NCI-H460 (cell line): ENCODE measurements at regions not wholly inside any gene's neighbourhood (a gene's known extent, or its start where the extent isn't known, plus 50 kb on each side); places are given as distances from the start of the nearest gene placed in this dataset.

Experiments used
- DNase-seq: peaks from one replicate; pipeline ENCODE4 v3.0.0-alpha.2; 2016; ENCODE audit warnings: low read depth; ENCODE audit errors: extremely low read depth

DNA sequence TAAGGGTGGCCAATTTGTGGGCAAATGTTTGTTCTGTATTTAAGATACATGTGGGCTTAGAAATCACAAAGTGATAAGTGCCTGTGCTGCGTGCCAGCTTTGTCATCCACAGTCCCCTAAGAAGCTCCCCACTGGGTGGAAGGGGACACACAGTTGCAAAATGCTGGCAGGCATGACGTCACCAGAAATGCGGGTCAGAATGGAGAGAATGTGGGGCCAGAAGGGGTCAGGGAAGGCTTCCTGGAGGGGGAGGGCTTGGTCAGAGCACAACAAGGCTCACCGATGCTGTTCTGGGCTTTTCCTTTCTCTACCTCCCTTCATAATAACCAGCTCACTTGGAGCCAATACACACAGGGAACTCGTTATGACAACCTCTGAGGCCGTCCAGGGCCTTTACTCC is 207.3 kb downstream of the URI1 start:
- DNase-seq, result no peak

DNA sequence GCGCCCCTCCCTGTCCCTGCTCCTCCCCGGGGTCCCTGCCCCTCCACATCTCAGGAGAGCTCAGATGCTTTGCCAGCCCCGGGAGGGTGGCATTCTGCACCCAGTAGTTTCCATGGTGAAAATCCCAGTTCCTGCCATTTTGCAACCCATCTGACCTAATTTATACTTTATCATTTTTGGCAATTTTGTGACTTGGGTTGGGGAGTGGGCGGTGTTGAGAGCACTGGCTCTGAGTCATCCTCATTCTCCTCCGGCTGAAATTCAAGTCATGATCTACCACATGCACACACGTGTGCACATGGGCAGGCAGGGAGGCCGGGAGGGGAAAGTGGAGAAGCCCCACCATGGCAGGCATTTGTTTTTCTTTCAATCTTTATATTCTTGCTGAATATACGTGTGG is 208.6 kb downstream of the URI1 start:
- no peak for DNase-seq

DNA sequence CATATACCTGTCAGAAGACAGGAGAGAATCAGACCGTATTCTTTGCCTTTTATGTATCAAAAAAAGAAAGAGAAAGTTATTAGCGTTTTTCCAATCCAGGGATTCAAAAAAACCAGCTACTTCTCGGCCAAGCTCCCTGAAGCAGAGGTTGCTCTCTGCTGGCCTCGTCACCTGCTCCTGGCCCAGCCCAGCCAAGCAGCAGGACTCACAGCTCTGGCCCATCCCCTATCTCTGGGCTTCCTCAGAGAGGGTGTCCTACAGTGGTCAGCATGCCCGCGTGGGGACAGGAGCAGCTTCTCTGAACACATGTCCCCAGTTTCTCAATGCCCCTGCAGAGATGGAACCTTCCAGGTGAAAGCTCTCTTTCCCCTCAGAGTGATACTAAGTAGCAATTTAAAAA is 209.0 kb downstream of the URI1 start:
- DNase-seq, result no peak

DNA sequence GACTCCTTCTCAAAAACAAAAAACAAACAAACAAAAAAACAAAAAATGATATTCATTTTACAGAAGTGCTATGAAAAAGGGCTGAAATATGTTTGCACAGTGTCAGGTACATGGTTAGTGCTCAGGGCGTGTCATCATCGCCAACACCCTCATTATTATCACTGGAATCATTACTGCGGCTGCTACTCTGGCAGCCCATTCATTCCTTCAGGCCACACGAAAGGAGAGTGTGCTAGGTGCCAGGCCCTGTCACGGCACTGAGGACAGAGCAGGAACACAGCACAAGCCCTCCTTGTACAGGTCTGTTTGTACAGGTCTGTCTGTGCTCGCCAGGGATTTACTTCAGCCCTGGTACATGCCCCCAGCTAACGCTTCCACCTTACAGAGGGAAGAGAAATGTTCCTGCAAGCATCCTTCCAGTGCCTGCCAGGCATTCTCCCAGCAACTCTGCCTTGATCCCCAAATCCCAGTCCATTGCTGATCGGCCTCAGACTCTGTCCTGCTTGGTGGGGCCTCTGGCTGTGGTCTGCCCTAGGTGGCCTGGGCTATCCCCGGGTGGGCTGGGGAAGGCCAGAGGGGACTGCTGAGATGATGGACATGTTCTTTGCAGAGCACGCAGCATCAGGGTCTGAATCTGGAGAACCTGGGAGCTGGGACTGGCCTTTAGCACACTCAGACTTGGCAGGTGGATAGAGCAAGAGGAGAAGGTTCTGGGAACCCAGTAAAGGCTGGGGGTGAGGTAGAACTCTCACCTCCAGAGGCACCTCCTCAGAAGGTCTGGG is 210.7 kb downstream of the URI1 start:
- no peak for DNase-seq

DNA sequence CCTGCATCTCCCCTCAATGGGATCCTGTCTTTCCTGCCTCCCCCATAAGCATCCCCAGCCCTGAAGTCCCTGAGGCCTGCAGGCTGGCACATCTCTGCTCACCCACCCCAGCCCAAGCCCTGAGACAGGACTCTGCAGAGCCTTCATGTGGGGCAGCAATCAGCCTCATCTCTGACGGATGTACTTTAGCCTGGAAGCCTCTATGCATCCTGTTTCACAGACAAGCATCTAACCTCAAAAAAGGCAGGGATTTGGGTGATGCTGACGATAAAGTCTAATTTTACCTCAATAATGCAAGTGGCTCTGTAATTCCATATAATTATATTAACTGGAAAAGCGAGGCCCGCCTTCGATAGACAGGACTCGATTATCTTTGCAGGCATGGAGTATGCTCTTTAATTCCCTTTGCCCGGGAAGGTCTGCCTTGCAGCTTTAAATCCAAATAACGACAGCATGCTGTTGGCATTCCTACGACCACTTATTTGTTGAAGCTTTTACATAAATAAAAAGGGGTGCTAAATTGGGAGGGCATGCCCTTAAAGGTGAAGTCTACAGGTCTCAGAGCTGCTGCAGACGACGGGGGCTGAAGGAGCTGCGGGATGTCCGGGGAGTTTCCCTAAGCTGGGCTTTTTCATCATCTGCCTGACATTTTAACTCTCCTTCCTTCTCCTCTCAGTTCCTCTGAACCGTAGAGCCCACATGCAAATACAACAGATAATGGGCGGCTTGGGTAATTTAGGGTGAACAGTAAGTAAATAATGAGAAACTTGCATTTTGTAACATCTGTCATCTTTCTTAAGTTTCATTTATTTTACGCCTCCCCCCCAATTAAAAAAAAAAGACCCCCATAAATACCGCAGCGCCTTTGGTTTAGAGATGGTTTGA is 211.5 kb downstream of the URI1 start:
- DNase-seq, result no peak

- no peak for DNase-seq
These were observed 212.4 kb downstream of the URI1 start for GRCh38 chr19:30154410-30154809.

DNA sequence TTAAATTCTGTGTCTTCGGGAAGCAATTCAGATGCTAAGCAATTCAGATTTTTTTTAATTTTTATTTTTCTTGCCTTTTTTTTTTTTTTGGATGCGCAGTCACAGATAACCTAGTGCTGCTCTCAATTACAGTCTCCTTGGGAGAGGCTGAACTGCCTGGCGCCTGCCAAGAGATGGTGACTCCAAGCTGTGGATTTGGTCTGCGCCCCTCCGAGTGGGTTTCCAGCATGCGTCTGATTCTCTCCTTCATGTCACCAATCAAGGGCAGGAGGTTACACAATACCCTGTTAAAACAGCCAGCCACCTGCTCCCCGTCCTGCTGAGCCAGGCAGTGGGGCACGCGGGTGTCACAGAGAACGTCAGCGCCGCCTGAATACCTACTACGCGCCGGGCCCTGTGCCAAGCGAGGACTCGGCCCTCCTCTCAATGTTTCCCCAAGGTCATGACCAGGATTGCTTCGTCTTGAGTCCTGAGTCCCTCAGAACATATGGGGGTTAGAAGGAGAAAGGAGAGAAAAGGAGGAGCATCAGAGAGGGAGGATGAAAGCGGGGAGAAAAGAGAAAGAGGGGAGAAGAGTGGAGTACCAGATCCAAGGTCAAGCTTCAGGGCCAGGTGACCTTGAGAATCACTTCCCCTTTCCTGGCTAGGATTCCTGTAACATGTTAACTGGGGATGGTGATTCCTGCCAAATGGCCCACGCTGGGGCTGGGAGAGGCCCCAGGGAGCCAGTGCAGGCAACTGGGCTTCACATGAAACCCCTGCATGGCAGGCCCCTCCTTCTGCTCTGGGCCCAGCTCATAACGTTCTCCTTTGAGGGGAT is 213.6 kb downstream of the URI1 start:
- no peak for DNase-seq

DNA sequence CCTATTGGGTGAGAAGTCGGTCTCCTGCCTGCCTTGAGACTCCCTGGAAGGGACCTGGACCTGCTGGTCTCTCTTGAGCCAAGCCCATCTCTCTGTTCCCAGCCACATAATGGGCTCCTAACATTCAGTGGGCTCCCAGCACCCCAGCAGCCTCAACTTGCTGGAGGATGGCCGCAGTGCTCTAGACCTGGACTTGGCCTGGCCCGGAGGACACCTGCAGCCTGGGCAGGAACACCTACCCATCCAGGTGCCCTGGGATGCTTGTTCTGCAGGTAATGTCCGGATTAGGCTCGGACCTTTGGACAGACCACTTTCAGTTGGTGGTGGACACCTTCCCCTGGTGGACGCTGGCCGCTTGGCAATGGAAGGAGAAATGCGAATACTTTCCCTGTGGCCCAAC is 214.6 kb downstream of the URI1 start:
- DNase-seq, result no peak

- no peak for DNase-seq
These were observed 213.9 kb upstream of the ZNF536 start for GRCh38 chr19:30158067-30158892.

GRCh38 chr19:30158893-30159245 is 213.3 kb upstream of the ZNF536 start:
- no peak for DNase-seq

GRCh38 chr19:30159636-30160035 is 212.5 kb upstream of the ZNF536 start:
- DNase-seq, result no peak

DNA sequence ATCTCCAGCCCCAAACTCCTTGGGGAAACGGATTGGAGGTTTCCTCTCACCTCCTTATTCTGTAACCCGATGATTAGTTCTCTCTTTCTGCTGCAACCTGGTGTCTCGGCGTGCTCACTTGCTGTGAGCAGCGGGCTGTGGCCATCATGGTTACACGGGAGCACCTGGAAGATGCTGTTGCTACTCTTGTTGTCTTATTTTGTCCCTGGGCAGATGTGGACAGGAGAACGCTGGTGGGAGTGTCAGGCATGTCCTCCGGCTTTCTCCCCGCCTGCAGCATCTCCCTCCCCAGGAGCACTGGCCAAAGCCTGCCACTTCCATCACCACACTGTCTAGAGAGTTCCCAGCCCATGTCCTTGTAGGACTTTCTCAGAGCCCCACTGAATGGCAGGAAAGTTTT is 211.8 kb upstream of the ZNF536 start:
- no peak for DNase-seq

- DNase-seq, result no peak
These were observed 211.0 kb upstream of the ZNF536 start for GRCh38 chr19:30161021-30161655.

DNA sequence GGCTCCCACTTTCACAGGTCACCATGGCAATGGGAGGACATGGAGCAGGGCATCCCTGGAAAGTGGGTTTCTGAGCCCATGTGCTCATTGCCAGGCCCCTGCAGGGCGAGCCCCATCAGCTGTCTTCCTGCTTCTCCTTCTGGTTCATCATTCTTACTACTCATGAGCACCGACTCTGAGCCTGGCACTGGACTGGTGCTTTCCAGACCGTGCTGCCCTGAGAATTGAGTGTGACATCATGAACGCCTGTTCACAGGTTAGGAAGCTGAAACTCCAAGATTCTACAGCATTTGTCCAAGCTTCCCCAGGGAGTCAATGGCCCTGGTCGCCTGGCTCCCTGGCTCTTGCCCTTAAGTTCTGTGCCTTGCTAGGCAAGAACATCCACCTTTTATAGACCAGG is 210.4 kb upstream of the ZNF536 start:
- DNase-seq, result no peak

DNA sequence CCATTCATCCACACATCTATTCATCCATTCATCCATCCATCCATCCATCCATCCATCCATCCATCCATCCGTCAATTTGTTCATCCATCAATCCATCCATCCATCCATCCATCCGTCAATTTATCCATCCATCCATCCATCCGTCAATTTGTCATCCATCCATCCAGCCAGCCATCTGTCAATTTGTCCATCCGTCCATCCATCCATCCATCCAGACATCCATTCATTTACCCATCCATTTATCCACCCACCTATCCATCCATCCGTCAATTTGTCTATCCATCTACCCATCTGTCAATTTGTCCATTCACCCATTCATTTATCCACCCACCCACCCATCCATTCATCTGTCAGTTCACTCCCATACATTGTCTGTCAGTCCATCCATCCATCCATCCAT is 209.5 kb upstream of the ZNF536 start:
- no peak for DNase-seq

GRCh38 chr19:30163663-30164062 is 208.5 kb upstream of the ZNF536 start:
- no peak for DNase-seq

DNA sequence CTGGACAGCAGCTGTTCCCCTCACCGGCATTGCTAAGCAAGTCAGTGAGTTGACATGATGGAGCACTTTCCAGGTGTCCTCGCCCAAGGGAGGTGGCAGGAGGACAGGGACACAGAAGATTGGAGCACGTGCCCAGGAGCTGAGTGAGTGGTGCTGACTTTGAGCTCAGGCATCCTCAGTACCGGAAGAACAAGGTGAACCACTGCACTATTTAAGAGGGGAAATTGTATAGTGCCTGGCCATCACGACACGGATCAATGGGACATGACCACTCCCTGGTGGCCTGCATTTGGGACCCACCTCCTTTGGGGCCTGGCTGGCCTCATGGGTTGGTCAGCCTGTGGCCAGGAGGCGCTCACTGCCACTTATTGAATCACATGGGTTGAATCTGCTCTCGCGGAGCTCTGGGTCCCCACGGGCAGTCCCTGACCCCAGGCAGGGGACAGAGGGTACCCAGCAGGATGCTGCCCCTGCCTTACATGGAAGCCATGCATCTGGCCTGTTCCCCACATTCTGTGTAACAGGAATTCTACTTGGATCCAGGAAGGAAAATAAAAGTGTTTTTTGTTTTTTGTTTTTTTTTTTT is 206.9 kb upstream of the ZNF536 start:
- no peak for DNase-seq

GRCh38 chr19:30167206-30167868 is 204.8 kb upstream of the ZNF536 start:
- DNase-seq, result no peak
